ENCODE measurements at regions not wholly inside any gene's neighbourhood (a gene's known extent, or its start where the extent isn't known, plus 50 kb on each side); places are given as distances from the start of the nearest gene placed in this dataset.

- no TSS peak for BruUV-seq (replicated peaks)
- FAIRE-seq: no peak
These were observed 348.1 kb downstream of the GALR1 start for GRCh38 chr18:77597726-77598125.

More at GRCh38 chr18:77597726-77598125, 348.1 kb downstream of the GALR1 start:
- Histone ChIP-seq H3K4me3 (replicated peaks in 1 of 3; ENCODE audit: insufficient read depth in 1 of 3, low read depth in 2 of 3, low read length in 3 of 3) (no peak overlapping the region), H2AFZ (ENCODE audit: low read length) (no peak overlapping the region), H3K9ac (ENCODE audit: insufficient read depth, low read depth, low read length) (no peak overlapping the region), H3K27ac (ENCODE audit: extremely low read length, insufficient read depth, low read length) (no peak overlapping the region), H3K9me3 (ENCODE audit: low read length) (no peaks in the 10 kb centered on the region), H3K4me2 (ENCODE audit: low read depth, low read length) (no peak overlapping the region), H3K4me1 (ENCODE audit: insufficient read depth, low read length) (no peaks in the 10 kb centered on the region), H4K20me1 (ENCODE audit: insufficient read depth, low read length) (no peaks in the 10 kb centered on the region), H3K79me2 (ENCODE audit: insufficient read depth, low read length) (no peaks in the 10 kb centered on the region), H3K36me3 (replicated peaks in 1 of 2; ENCODE audit: control insufficient read depth in 1 of 2, insufficient read depth in 2 of 2, low read length in 2 of 2) (no peaks in the 10 kb centered on the region), H3K27me3 (ENCODE audit: control insufficient read depth in 1 of 2, insufficient read depth in 2 of 2, low read length in 2 of 2) (peaks cover 0 to 4% of the 10 kb centered on the region in 2 experiments; a peak in 2 of 5 replicates)
- TF ChIP-seq SETDB1 (CRISPR knock-in tag; IDR thresholded peaks at IDR 0.05; ENCODE audit: borderline replicate concordance) (no peak), CHD2 (IDR thresholded peaks at IDR 0.05; ENCODE audit: low read depth, low read length) (no peak), KDM1A (CRISPR knock-in tag; IDR thresholded peaks at IDR 0.05) (no peak), RAD21 (CRISPR knock-in tag; IDR thresholded peaks at IDR 0.05) (no peak), BCL6 (CRISPR knock-in tag; IDR thresholded peaks at IDR 0.05) (no peak), ZNF160 (CRISPR knock-in tag; IDR thresholded peaks at IDR 0.05) (no peak), ZNF24 (IDR thresholded peaks at IDR 0.05) (no peak), ZNF543 (CRISPR knock-in tag; IDR thresholded peaks at IDR 0.05) (no peak), ZNF773 (CRISPR knock-in tag; IDR thresholded peaks at IDR 0.05; ENCODE audit: borderline replicate concordance) (no peak), ZNF446 (CRISPR knock-in tag; IDR thresholded peaks at IDR 0.05) (no peak), STAT5B (CRISPR knock-in tag; IDR thresholded peaks at IDR 0.05) (no peak), ELF3 (CRISPR knock-in tag; IDR thresholded peaks at IDR 0.05) (no peak), ZNF549 (CRISPR knock-in tag; IDR thresholded peaks at IDR 0.05) (no peak), ZBTB21 (CRISPR knock-in tag; IDR thresholded peaks at IDR 0.05) (no peak), SMAD3 (CRISPR knock-in tag; IDR thresholded peaks at IDR 0.05) (no peak), HES4 (CRISPR knock-in tag; IDR thresholded peaks at IDR 0.05; ENCODE audit: borderline replicate concordance) (no peak), ZNF441 (CRISPR knock-in tag; IDR thresholded peaks at IDR 0.05; ENCODE audit: borderline replicate concordance) (no peak), ZNF225 (CRISPR knock-in tag; IDR thresholded peaks at IDR 0.05) (no peak), ZNF431 (CRISPR knock-in tag; IDR thresholded peaks at IDR 0.05; ENCODE audit: borderline replicate concordance, low read depth) (no peak)
- TF ChIP-seq, protein P1, sequence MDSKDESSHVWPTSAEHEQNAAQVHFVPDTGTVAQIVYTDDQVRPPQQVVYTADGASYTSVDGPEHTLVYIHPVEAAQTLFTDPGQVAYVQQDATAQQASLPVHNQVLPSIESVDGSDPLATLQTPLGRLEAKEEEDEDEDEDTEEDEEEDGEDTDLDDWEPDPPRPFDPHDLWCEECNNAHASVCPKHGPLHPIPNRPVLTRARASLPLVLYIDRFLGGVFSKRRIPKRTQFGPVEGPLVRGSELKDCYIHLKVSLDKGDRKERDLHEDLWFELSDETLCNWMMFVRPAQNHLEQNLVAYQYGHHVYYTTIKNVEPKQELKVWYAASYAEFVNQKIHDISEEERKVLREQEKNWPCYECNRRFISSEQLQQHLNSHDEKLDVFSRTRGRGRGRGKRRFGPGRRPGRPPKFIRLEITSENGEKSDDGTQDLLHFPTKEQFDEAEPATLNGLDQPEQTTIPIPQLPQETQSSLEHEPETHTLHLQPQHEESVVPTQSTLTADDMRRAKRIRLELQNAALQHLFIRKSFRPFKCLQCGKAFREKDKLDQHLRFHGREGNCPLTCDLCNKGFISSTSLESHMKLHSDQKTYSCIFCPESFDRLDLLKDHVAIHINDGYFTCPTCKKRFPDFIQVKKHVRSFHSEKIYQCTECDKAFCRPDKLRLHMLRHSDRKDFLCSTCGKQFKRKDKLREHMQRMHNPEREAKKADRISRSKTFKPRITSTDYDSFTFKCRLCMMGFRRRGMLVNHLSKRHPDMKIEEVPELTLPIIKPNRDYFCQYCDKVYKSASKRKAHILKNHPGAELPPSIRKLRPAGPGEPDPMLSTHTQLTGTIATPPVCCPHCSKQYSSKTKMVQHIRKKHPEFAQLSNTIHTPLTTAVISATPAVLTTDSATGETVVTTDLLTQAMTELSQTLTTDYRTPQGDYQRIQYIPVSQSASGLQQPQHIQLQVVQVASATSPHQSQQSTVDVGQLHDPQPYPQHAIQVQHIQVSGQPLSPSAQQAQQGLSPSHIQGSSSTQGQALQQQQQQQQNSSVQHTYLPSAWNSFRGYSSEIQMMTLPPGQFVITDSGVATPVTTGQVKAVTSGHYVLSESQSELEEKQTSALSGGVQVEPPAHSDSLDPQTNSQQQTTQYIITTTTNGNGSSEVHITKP (CRISPR knock-in tag; IDR thresholded peaks at IDR 0.05; ENCODE audit: low read depth): no peak
- ChIA-PET CTCF (ENCODE audit: low intra/inter-chr PET ratio, low total read pairs) (no interaction called here), POLR2A (no interaction called here)
- intact Hi-C loops (cut with micrococcal nuclease; ENCODE audit: unreplicated experiment): no loop called here
- 29% methylated on average over 7 of the region's 7 CpGs for WGBS (ENCODE audit: low lambda C conversion rate)
- in situ Hi-C loops (cut with HindIII; ENCODE audit: extremely low pct_ligation_motif_present, low pct_unique_long_range_greater_than_20kb): no loop called here
- ATAC-seq (no peak), DNase-seq (ENCODE audit: low spot score) (no peak)

Measured in HepG2 (cell line).